ENCODE measurements at regions not wholly inside any gene's neighbourhood (a gene's known extent, or its start where the extent isn't known, plus 50 kb on each side); places are given as distances from the start of the nearest gene placed in this dataset.

DNA sequence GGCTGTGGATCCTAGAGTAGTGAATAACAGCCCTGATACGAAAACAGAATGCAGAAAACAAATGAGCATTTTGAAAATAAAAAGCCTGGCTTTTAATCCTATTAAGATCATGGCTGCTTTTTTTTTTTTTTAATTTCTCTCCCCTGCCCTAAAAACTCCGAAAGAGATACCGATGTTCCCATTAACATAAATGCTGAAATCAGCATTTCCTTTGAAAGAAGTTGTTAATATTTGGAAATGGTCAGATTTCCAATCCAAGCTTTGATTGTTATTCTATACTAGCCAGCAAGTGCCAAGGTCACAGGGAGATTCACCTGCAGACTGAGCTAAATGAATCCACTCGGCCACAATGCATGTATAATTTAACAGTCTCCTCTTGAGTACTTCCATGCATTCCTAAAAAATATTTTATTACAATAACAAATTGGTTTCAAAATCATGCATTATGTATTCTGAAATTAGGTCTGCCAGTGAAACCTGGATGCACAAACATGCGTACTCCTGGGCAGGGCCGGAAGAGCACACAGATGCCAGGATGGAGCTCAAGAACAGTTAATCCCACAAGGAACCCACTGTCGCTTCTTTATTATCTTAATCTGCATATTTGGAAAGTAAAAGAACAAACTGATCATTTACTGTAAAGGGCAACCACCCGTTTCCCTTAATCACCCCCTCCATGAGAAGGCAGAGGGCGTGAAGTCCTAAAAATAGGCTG is 521.5 kb upstream of the ZFHX3 start:
- DNase-seq (ENCODE audit: low read depth): no peak

DNA sequence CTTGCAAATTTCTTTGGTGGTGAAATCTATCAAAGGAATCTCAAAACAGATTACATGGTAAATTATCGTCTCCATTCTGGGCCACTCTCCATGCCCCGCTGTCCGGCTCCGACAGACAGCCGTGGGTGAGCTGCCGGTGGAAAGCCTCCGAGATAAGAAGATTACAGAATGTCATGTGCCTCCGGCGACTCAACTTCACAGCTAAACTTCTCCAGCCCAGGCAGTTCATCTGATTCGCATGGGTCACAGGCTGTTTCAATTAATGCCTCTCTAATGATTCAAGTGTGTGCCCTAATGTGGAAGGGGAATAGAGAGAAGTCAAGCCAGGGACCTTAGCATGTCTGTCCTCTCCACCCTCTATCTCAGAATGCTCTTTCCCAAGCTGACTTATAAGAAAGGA is 520.8 kb upstream of the ZFHX3 start:
- DNase-seq (ENCODE audit: low read depth): no peak

DNA sequence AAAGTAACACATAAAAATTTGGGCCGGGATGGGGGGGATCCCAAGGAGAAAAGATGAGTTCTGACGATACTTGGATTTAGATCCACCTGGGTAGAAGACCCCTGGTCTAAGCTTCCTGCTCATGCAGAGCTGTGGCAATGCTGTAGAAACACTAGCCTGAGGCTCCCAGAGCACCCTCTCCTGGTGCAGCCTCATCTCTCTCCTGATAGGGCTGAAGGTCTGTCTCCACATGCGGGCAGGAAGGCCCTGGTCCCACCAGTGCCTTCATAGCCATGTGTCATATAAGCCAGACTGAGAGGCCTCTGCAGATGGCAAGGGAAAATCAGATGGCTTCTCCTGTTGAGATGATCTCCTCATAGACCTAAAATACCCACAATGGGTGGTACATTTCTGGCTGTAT is 518.0 kb upstream of the ZFHX3 start:
- no peak for DNase-seq (ENCODE audit: low read depth)

DNA sequence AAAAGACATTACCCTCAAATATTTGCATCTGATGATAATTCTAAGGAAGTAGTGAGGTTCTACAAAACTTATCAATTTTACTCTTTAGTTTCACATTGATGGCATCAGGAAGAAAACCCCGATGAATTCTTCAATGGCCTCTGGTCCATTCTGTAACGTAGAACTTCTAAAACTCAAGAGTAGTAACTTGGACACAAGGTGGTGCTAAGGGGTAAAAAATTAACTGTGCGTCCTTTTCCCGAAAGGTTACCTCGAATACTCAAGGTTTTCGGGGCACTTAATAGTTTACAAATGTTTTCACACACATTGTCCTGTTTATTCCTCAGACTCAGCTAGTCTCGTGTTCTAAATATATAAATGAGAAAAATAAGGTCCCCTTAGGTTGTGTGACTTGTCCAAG is 517.3 kb upstream of the ZFHX3 start:
- no peak for DNase-seq (ENCODE audit: low read depth)

DNA sequence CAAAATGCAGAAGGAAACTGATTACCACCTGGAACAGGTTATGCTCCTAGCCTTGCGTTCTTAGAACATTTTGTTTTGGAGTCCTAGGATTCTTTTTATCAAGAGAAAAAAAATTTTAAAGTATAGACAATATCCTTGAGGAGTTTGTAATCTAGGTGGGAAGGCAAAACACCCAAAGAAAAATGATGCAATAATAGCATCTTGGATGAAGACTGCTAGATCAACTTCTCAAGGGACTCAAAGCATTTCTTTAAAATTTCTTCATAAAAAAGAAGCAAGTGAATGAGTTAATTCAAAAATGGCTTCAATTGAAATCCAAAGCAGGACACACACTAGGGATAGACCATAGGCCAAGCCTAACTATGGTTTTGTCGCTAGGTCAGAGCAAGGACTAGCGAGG is 515.8 kb upstream of the ZFHX3 start:
- no peak for DNase-seq (ENCODE audit: low read depth)

DNA sequence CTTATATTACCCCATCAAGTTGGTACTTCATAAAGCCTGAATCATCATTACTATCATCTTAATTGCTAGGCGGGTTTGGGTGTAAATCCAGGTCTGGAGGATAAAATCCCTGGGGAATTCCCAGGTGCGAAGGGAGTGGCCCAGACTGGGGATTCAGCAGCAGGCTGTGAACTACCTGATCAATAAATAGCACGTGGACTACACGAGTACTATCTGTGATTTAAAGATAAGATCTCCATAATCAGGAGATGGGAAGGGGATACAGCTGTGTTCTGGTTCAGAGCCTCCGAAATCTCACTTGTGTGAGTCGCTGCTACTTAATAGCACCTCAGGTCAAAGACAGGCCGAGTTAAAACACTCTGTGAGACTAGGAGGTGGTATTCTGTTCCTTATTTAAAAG is 512.6 kb upstream of the ZFHX3 start:
- no peak for DNase-seq (ENCODE audit: low read depth)

DNA sequence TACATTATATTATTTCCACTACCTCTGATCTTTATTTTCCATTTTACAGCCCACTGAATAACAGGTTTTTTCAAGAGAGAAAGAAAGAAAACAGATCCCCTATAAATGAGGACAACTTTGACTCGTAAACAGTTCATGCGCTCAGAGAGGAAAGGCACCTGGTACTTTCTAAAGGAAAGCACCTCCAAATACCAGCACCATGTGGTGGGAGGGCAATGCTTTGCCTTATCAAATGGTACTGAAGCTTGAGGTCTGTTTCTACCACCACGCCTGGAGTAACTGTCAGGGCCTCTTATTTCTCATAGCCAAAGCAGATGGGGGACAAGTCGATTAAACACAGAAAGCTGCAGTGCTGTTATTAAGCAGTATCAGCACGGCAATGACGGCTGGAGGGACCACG is 510.3 kb upstream of the ZFHX3 start:
- no peak for DNase-seq (ENCODE audit: low read depth)

DNA sequence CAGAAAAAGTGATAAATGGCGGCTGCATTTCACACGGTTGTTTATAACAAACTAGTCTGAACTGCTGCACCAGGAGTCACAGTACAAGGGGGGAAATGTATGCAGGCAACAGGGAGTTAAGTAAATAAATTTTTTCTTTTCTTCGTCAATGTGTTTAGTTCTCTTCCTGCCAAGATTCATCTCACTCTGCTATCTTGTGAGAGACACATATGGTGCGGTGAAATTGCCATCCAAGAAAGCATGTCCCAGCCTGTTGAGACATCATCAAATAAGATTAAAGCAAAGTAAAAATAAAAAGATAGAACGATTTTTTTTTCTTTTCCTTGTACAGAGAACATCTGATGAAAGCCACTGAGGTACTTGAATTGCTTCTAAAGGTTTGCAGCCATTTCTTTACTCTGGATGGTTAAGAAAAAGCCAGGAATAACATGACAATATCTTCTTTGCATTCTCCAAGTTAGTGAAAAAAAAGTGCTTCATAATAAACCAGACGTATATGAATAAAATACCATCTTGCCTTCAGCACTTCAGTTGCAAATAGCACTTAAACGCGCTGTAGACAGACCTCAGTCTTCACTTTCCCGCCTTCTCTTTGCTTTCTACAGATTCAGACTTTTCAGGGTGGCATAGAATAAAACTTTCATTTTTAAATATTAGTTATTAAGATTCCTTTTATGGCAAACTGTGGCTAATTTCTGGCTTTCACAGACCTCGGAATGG is 506.2 kb upstream of the ZFHX3 start:
- DNase-seq (ENCODE audit: low read depth): no peak

DNA sequence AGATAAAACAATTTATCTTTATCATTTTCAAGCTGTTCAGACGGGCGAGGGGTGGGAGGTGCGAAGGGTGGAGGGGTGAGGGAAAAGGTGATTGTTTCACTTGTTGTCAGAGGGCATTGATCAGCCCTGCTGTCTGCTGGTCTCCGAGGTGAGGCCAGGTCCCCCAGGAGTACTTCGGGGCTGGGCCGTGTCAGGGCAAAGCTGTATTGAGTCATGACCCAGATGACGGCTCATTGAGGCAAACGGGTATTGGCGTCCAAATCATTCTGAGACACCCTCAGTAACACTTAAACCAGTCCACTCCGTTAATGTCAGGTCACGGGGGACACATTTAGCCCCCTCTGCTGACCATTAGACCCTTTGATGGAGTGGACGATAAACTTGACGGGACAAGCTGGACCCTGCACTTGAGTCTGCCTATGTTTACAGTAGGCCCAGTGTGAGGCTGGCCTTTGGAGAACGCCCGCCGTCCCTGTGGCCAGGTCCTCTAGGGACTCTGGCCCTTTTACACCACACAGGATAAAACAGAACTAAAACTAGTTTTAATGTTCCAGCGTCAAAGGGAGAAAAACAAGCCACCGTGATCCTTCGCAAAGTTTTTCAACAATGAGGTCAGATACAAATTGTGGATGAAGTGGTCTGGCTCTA is 502.2 kb upstream of the ZFHX3 start:
- no peak for DNase-seq (ENCODE audit: low read depth)

DNA sequence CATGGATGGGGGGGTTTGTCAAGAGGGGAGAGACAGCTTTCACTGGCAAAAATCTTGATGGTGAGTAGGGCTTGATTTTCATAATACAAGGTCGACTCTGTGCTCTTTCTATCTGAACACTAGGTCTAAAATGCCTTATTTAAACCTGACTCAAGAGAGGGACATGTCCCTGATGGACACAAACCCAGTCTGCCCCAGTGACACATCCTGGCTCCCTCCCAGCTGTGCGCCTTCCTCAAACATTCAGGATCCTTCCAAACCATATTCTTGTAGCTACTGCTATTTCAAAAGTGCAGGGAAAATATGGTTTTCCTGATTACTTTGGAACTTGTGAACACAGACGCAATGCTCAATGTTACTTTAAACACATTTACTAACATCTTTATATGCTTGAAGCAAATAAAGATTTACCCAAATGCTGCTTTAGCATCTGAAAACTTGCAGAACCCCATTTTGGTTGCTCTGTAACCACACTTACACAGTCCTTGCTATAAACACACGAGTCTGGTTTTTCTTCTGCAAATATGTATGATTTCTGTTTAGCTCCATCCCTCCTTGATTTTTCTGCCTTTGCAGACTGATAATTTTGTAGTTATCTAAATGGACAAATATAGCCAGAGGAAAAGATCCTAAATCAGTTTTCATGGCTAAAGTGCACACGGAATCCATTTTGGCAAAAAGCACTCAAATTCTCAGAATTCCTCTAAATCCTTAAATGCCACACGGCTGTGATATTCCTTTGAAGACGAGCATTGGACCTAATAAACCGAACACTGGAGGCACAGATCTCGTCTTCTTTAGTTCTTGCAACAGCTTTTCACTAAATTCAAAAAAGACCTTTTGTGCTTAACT is 499.9 kb upstream of the ZFHX3 start:
- DNase-seq (ENCODE audit: low read depth): no peak

DNA sequence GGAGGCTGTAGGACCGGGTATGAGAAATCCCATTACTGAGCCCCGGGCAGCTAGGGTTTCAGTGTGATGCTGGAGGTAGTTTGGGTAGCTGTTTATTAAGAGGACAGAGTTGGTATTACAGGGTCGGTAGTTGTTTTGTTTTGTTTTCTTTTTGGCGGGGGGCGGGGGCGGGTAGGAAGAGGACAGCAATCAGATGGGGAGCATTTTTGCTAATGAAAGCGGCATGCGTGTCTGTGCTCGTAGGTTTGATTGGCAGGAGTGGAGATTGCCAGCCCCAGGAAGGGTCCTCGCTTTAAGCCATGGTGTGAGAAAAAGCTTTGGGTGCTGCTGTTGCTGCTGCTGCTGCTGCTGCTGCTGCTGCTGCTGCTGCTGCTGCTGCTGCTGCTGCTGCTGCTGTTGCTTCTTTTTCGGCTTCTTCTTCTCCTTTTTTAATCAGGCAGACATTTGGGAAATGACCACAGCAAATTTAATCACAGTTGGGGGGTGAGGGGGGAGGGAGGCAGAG is 498.5 kb upstream of the ZFHX3 start:
- no peak for DNase-seq (ENCODE audit: low read depth)

DNA sequence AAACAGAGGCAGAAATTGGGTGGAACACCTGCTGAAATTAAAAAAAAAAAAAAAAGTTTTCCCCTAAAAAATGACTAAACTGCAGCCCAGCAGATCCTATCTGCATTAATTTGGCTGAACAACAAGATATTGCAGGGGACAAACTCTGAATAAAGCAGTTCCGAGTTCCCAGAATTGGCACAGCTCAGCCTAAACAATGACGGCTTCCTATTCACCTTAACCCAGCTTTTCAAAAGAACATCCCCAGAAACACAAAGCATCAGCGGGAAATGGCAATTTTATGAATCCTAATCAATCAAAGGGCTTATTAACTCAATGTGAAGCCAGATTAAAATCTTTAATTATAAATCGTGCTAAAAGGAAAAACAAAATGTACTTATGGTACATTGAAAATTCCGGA is 497.8 kb upstream of the ZFHX3 start:
- DNase-seq (ENCODE audit: low read depth): no peak

DNA sequence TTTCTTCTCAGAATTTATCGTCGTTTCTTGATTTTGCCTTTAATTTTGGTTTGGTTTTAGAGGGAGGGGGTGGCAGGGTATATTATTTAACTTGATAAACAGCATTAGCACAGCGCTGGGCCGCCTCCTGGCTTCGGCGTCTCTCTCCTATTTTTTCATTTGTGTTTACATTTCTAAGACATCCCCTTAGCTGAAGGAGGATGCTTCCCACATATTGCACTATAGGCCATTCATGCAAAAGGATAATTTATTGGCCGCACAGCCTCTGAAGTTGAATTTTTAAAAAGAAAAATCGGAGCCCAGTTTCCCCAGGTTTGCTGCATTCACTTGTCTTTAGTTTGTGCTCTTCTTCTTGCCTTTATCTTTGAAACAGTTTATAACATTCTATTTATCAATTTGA is 497.4 kb upstream of the ZFHX3 start:
- no peak for DNase-seq (ENCODE audit: low read depth)

DNA sequence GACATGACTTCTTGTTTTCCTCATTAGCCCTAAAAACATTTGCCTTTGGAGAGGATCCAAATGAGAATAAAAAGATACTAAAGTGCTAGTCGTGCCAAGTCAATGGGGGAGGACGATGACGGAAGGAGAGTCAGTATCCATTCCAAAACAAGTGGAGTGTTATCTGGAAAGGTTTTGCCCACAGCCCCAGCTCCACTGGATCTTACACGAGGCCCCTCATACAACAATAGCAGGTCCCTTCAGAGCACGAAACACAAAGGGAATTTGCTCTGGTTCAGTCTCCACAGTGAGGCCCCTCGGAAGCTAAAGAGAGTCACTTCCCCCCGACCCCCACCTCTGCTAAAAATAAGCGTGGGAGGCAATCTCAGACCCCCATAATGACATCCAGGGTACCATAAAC is 496.9 kb upstream of the ZFHX3 start:
- DNase-seq (ENCODE audit: low read depth): no peak

DNA sequence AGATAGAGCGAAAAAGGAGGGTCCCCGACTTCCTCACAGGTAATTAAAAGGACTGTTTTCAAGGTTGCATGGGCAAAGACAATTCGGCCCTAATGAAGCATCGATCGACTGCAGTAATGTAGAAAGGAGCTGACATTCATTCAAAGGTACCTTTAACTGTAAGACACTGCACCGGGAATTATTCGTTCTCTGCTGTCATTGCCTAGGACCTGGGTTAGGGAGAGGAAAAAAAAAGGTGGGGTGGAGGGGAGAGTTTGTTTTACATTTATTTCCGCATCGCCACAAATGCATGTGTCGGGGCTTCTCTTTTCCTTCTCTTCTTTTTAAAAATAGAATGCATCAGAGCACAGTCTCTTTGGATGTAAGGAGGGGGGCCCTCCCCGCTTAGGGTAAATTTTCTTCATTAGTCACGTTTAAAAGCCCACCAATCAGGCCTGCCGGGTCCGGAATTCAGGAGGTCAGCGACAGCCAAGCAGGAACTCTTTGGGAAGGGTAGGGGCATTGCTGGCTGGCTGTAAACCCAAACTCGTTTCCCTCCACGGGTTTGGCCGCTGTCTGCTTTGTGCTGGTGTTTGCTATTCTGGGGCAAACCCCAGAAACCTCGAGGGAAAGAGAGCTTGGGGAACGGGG is 496.2 kb upstream of the ZFHX3 start:
- no peak for DNase-seq (ENCODE audit: low read depth)

DNA sequence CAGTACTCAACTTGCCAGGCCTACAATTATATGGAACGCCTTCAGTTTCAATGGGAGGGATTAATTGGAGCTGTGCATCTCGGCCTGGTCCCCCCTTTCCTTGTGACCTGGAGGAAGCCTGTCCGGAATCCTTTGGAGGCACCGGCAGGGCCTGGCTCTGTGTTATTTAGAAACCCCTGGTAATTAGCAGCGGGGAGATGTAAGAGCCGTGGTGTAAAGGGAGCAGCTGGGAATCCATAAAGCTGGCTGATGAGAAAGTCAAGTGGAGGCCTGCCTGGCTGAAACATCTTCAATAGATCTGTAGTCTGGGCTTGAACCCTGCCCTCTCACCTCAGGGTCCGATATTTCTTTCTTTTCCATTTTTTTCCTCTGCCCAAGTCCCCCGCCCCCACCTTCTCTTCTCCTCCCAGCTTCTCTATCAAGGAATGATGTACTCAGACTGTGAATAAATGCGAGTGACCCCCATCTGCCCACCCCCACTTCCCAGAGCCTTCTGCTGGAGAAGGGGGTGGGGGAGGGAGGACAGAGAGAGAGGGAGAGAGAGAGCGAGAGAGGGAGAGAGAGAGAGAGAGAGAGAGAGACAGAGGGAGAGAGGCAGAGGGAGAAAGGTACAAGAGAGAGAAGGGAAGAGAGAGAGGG is 495.5 kb upstream of the ZFHX3 start:
- no peak for DNase-seq (ENCODE audit: low read depth)

DNA sequence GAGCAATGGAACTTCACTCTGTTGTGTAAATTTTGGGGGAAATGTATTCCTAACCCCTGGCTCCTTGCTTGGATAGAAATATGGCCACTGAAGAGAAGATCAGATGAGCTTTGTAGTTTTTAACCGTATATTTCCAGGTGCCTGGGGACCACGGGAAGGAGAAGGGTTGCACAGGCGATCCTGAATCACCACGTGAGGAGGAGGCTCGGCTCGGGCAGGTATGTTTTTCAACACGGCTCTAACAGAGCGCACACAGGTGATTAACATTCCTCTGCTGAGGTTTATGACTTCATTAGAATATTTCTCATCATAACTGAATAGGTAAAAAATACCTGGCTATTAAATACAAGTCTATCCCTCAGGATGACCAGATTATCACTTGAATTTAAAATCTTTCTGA is 495.0 kb upstream of the ZFHX3 start:
- no peak for DNase-seq (ENCODE audit: low read depth)

DNA sequence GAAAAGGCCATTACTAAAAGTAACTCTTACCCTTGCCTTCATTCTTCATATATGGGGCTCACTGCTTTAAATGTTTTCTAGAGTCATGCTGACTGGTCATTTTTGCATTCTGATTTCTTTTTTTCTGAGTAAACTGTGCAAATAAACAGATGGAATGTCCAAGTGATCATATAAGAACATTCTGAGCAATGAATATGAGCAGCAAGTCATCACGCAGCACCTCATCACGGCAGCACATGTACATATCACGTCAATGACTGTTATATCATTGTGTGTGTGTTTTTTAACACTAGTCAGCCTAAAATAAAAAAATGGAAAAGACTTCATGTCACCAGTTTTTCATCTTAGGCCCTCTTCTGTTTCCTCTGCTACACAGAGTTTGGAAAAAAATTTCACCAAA is 490.0 kb upstream of the ZFHX3 start:
- no peak for DNase-seq (ENCODE audit: low read depth)

DNA sequence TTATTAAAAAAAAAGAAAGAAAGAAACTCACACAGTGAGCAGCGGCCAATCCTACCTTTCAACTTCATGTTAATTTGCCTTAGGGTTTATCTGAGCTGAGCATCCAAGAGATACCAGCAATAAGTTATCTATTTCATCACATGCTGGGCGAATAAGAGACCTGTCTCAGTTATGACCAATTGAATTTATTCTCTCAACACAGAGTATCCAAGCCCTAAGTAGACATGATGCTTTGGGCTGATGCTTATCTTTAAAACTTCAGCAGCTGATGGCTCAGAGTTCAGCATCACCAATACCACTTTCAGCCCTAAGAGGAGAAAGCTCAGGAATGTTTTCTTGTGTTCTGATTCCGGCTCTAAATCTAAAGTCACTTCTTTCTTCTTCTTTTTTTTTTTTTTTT is 489.0 kb upstream of the ZFHX3 start:
- no peak for DNase-seq (ENCODE audit: low read depth)

DNA sequence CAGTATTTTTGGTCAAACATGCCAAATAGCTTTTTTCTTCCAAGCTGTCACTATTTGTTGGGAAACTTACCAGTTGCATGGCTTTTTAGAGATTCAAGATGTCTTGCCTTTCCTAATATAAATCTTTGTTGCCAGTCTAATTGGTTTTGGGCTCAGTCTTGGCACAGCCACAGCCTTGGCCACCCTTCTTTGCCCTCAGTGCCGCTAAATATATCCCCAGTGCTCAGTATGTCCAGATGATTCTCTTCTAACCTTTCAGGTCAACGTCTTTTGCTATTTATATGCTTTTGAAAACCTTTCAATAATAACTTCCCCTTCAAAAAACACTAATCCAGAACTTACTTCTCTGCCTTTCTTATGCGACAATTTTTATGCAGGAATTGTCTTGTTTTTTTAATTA is 483.1 kb upstream of the ZFHX3 start:
- DNase-seq (ENCODE audit: low read depth): no peak

DNA sequence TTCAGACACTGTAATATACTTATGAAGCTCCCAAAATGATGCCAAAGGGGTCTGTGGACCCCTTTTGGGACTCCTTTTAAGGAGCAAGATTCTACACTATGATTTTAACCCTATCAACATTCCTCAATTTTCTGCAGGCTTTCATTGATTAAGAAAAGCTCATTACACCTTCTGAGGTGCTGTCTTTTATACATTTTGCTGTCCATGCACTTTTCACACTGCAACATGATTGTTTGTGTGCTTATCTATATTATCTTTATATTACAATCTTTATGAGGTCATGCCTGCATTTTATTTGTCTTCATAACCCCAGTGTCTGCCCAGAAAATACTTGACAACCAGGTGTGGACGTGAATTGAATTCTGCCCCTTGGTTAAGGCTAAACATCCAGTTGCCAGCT is 482.6 kb upstream of the ZFHX3 start:
- DNase-seq (ENCODE audit: low read depth): no peak
